B cell (primary cell): ENCODE measurements at regions not wholly inside any gene's neighbourhood (a gene's known extent, or its start where the extent isn't known, plus 50 kb on each side); places are given as distances from the start of the nearest gene placed in this dataset.

ENCODE experiments used
- ATAC-seq: fragments of 200-7000 bp; cut with Tn5 transposase; one replicate; pipeline ENCODE4 v1.10.0; 2021; ENCODE audit warnings: low read depth, mild to moderate bottlenecking, moderate number of reproducible peaks, moderate library complexity
- CTCF ChIA-PET: fragments of 350-600 bp; sonication (Branson Sonifier 250); formaldehyde crosslinking; loops from one replicate; lab custom pipeline; 2021; ENCODE audit warnings: antibody characterized with exemption, inconsistent platforms; lab: Charles Lee
- POLR2A ChIA-PET: fragments of 350-600 bp; sonication (Branson Sonifier 250); formaldehyde crosslinking; loops from one replicate; lab custom pipeline; 2021; ENCODE audit warnings: antibody characterized with exemption; lab: Charles Lee
- DNase-seq: peaks from one replicate; pipeline ENCODE4 v3.0.0; 2013
- H2AFZ ChIP-seq: 2 replicates; pipeline ENCODE4 v1.6.1; 2012; ENCODE audit warnings: mild to moderate bottlenecking, low read depth, low read length; ENCODE audit not compliant: insufficient read depth, poor library complexity, severe bottlenecking
- H3K27ac ChIP-seq, 2 donors: 1 replicate in 1 of 2; 2 replicates in 1 of 2; pipeline ENCODE4 v1.5.1; 2012 to 2013; ENCODE audit warnings: low read length in 2 of 2, mild to moderate bottlenecking in 2 of 2, moderate library complexity in 1 of 2
- H3K27me3 ChIP-seq, 4 experiments: fragments of 200-600 bp in 1 of 4; sonication (generic) in 1 of 4; replicated peaks in 1 of 4; 1 replicate in 2 of 4; 2 replicates in 2 of 4; pipeline versions ENCODE4 v1.6.1 to v1.7.0; 2013 to 2016; ENCODE audit warnings: low read length in 3 of 4, mild to moderate bottlenecking in 2 of 4, mixed read lengths in 1 of 4, moderate library complexity in 1 of 4; ENCODE audit not compliant: insufficient read depth in 4 of 4, control insufficient read depth in 3 of 4; ENCODE audit errors: control extremely low read depth in 1 of 4
- H3K36me3 ChIP-seq, 2 experiments: replicated peaks in 1 of 2; 1 replicate in 1 of 2; 2 replicates in 1 of 2; pipeline versions ENCODE4 v1.6.1 to v1.7.1; 2013; ENCODE audit warnings: low read length in 1 of 2; ENCODE audit not compliant: insufficient read depth in 2 of 2, control insufficient read depth in 1 of 2; ENCODE audit errors: control extremely low read depth in 1 of 2, extremely low read depth in 1 of 2
- H3K4me1 ChIP-seq, 2 donors: fragments of 200-600 bp in 1 of 2; sonication (generic) in 1 of 2; 1 replicate in 1 of 2; 2 replicates in 1 of 2; pipeline versions ENCODE4 v1.5.1 to v1.6.1; 2013 to 2017; ENCODE audit warnings: low read length in 2 of 2; ENCODE audit not compliant: control insufficient read depth in 2 of 2, insufficient read depth in 2 of 2
- H3K4me2 ChIP-seq: replicated peaks from 2 replicates; pipeline ENCODE3; 2012; ENCODE audit warnings: mild to moderate bottlenecking, low read depth, low read length; ENCODE audit not compliant: poor library complexity, severe bottlenecking
- H3K4me3 ChIP-seq, 5 experiments: fragments of 200-600 bp in 1 of 5; sonication (generic) in 1 of 5; 1 replicate in 3 of 5; 2 replicates in 2 of 5; pipeline versions ENCODE4 v1.5.1 to v1.7.0; 2011 to 2016; ENCODE audit warnings: low read length in 4 of 5, mild to moderate bottlenecking in 4 of 5, low read depth in 2 of 5, control low read depth in 1 of 5, moderate library complexity in 1 of 5; ENCODE audit not compliant: insufficient read depth in 1 of 5; ENCODE audit errors: control extremely low read depth in 1 of 5, extremely low read depth in 1 of 5
- H3K79me2 ChIP-seq: fragments of 200-600 bp; sonication (generic); one replicate; pipeline ENCODE4 v1.6.0; 2016; ENCODE audit warnings: low read length; ENCODE audit not compliant: control insufficient read depth, insufficient read depth
- H3K9ac ChIP-seq: fragments of 200-600 bp; sonication (generic); 2 replicates; pipeline ENCODE4 v1.6.1; 2017; ENCODE audit warnings: mild to moderate bottlenecking, low read length, moderate library complexity
- H3K9me3 ChIP-seq, 3 donors: one replicate each; pipeline versions ENCODE4 v1.6.1 to v1.7.1; 2013; ENCODE audit warnings: low read length in 2 of 3; ENCODE audit not compliant: control insufficient read depth in 2 of 3, insufficient read depth in 1 of 3; ENCODE audit errors: control extremely low read depth in 1 of 3
- H4K20me1 ChIP-seq: 2 replicates; pipeline ENCODE4 v1.6.0; 2012; ENCODE audit warnings: mild to moderate bottlenecking, low read length; ENCODE audit not compliant: insufficient read depth, control insufficient read depth, poor library complexity, severe bottlenecking
- H3K27ac Mint-ChIP-seq: one replicate; pipeline ENCODE4 v1.8.0; 2021; ENCODE audit warnings: mixed read lengths
- H3K27me3 Mint-ChIP-seq: one replicate; pipeline ENCODE4 v1.8.0; 2021; ENCODE audit warnings: mixed read lengths
- H3K4me1 Mint-ChIP-seq: one replicate; pipeline ENCODE4 v1.8.0; 2021; ENCODE audit warnings: mixed read lengths
- H3K4me3 Mint-ChIP-seq: one replicate; pipeline ENCODE4 v1.8.0; 2021; ENCODE audit warnings: mixed read lengths
- H3K9me3 Mint-ChIP-seq: one replicate; pipeline ENCODE4 v1.8.0; 2022; ENCODE audit warnings: mixed read lengths; ENCODE audit not compliant: insufficient read depth
- EZH2 ChIP-seq: IDR thresholded peaks from 2 replicates; pipeline ENCODE4 v1.6.1; 2012; ENCODE audit warnings: borderline replicate concordance, low read depth, mild to moderate bottlenecking, moderate library complexity, low read length; ENCODE audit not compliant: insufficient read depth, poor library complexity, severe bottlenecking
- WGBS: methylation state at CpG from one replicate; pipeline ENCODE4 v1.1.5; 2013; ENCODE audit warnings: missing lambda C conversion rate; ENCODE audit not compliant: insufficient coverage; 5-methylcytosine and 5-hydroxymethylcytosine counted together
- intact Hi-C: fragments of 100-400 bp; cut with micrococcal nuclease; formaldehyde crosslinking; loops from one replicate; pipeline ENCODE4 v1.10.0; 2022
- TF ChIP-seq, protein P1 (sequence below): fragments of 200-600 bp; IDR thresholded peaks from one replicate; pipeline ENCODE4 v1.8.0; 2022; ENCODE audit warnings: antibody characterized with exemption, mild to moderate bottlenecking

DNA sequence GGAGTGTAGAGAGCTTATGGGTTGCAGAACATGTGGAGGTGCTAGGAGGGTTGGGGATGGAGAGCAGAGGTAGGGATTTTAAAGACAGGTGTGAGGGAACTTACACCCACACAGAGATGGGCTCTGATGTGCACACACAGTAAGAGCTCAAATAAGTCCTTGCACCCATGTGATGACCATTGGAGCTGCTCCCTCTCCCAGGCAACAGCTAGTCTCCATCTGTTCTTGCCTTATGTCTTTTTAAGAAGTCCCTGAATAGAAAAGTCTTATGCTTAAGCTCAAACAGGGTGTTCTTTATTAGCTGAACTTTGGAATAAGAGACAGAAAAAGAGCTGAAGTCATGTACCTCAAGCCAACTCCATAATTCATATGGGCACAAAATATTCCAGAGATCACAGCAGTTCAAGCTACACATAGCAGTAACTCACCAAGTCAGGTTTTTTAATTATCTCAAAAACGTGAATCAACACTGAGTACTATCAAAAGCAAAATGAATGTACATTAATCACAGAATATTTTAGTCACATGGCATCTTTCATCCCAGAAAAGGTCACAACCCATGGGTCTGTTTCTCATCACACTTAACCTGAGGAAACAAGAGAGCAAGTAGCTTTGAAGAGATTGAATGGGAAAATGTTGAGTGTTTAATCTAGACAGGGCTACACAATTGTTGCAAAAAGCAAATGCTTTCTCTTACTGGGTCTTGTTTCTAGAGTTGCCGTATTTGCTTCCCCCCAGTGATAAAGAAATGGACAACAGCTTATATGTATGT lies 1513.6 kb upstream of the SEL1L start:
- Histone ChIP-seq H3K9ac (no peak overlapping the region), H2AFZ (no peak overlapping the region), H3K27me3 (no peaks in the 10 kb centered on the region), H3K9me3 (peaks cover 0 to 8% (median 1%) of the 10 kb centered on the region in 3 donors), H3K27ac (no peak overlapping the region), H3K79me2 (no peaks in the 10 kb centered on the region), H3K4me1 (no peaks in the 10 kb centered on the region), H3K4me2 (no peak overlapping the region), H3K4me3 (no peak overlapping the region), H4K20me1 (no peaks in the 10 kb centered on the region), H3K36me3 (no peaks in the 10 kb centered on the region)
- Mint-ChIP-seq H3K27ac (no peak overlapping the region), H3K4me3 (no peak overlapping the region), H3K4me1 (no peaks in the 10 kb centered on the region), H3K9me3 (peaks cover 5% of the 10 kb centered on the region), H3K27me3 (no peaks in the 10 kb centered on the region)
- POLR2A ChIA-PET = no interaction called here
- no peak for ATAC-seq
- no peak for TF ChIP-seq EZH2
- no peak for DNase-seq
- CTCF ChIA-PET = no interaction called here
- intact Hi-C loops = no loop called here
- no CpG with 5 or more reads among the region's 2 CpGs for WGBS

DNA sequence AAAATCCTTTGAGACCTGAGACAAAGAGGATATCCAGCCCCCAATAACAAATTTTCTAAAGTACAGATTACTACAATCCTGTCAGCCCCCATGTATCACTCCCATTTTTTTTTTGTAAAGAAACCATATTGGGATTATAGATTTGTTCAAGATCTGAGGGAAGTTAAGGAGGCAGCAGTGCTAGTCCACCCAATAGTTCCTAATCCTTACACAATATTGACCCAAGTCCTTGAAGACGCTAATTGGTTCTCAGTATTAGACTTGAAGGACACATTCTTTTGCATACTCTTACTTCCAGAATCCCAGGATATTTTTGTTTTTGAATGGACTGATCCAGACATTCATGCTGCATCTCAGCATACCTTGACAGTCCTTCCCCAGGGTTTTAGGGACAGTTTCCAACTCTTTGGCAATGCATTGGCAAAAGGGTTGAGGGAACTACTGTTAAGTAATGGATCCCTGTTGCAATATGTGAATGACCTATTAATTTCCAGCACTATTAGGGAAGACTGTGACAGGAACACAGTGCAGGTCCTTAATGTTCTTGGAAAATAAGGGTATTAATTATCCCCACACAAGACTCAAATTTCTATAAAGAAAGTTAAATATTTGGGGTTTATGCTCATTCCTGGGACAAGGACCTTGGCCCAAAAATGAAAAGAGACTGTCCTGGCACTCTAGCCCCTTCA lies 1519.5 kb upstream of the SEL1L start:
- H3K4me3 Mint-ChIP-seq = no peak overlapping the region
- H3K27ac ChIP-seq = no peak overlapping the region
- no peak for DNase-seq
- ATAC-seq = no peak
- H3K36me3 ChIP-seq = no peaks in the 10 kb centered on the region
- no peaks in the 10 kb centered on the region for H3K4me1 ChIP-seq
- peaks cover 10% of the 10 kb centered on the region for H3K9me3 Mint-ChIP-seq
- H3K27me3 ChIP-seq = no peaks in the 10 kb centered on the region
- peaks cover 0 to 8% (median 1%) of the 10 kb centered on the region in 3 donors for H3K9me3 ChIP-seq
- no peak overlapping the region for H3K4me3 ChIP-seq
- H3K27ac Mint-ChIP-seq = no peak overlapping the region
- CTCF ChIA-PET = no interaction called here
- H3K4me2 ChIP-seq = no peak overlapping the region
- POLR2A ChIA-PET = no interaction called here
- H4K20me1 ChIP-seq = no peaks in the 10 kb centered on the region
- H2AFZ ChIP-seq = no peak overlapping the region
- no peaks in the 10 kb centered on the region for H3K79me2 ChIP-seq
- no peak overlapping the region for H3K9ac ChIP-seq
- H3K27me3 Mint-ChIP-seq = no peaks in the 10 kb centered on the region
- TF ChIP-seq EZH2 = no peak
- TF ChIP-seq, protein P1, sequence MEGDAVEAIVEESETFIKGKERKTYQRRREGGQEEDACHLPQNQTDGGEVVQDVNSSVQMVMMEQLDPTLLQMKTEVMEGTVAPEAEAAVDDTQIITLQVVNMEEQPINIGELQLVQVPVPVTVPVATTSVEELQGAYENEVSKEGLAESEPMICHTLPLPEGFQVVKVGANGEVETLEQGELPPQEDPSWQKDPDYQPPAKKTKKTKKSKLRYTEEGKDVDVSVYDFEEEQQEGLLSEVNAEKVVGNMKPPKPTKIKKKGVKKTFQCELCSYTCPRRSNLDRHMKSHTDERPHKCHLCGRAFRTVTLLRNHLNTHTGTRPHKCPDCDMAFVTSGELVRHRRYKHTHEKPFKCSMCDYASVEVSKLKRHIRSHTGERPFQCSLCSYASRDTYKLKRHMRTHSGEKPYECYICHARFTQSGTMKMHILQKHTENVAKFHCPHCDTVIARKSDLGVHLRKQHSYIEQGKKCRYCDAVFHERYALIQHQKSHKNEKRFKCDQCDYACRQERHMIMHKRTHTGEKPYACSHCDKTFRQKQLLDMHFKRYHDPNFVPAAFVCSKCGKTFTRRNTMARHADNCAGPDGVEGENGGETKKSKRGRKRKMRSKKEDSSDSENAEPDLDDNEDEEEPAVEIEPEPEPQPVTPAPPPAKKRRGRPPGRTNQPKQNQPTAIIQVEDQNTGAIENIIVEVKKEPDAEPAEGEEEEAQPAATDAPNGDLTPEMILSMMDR = no peak
- no peaks in the 10 kb centered on the region for H3K4me1 Mint-ChIP-seq
- intact Hi-C loops = no loop called here
- no CpG with 5 or more reads among the region's 1 CpG for WGBS
